DND-41 (cell line): ENCODE measurements at regions not wholly inside any gene's neighbourhood (a gene's known extent, or its start where the extent isn't known, plus 50 kb on each side); places are given as distances from the start of the nearest gene placed in this dataset.

Experiments used
- ATAC-seq: fragments of 200-7000 bp; cut with Tn5 transposase; 3 replicates; pipeline ENCODE4 v1.9.1; 2021; ENCODE audit warnings: low read depth; ENCODE audit not compliant: insufficient read depth
- DNase-seq: peaks from one replicate; pipeline ENCODE4 v3.0.0-alpha.2; 2020
- H2AFZ ChIP-seq: 2 replicates; pipeline ENCODE4 v1.6.0; 2012; ENCODE audit warnings: low read depth, low read length
- H3K27ac ChIP-seq: 2 replicates; pipeline ENCODE4 v1.5.1; 2012; ENCODE audit warnings: low read length, inconsistent platforms
- H3K27me3 ChIP-seq: fragments of 200-600 bp; sonication (generic); 2 replicates; pipeline ENCODE4 v1.6.0; 2012; ENCODE audit warnings: low read length, mild to moderate bottlenecking, inconsistent platforms; ENCODE audit not compliant: insufficient read depth, poor library complexity
- H3K36me3 ChIP-seq: 2 replicates; pipeline ENCODE4 v1.5.1; 2012; ENCODE audit warnings: low read length, inconsistent platforms; ENCODE audit not compliant: insufficient read depth
- H3K4me1 ChIP-seq: 2 replicates; pipeline ENCODE4 v1.5.1; 2012; ENCODE audit warnings: mild to moderate bottlenecking, low read length; ENCODE audit not compliant: insufficient read depth
- H3K4me2 ChIP-seq: 2 replicates; pipeline ENCODE4 v1.6.0; 2012; ENCODE audit warnings: mild to moderate bottlenecking, moderate library complexity, low read length, inconsistent platforms; ENCODE audit not compliant: insufficient read depth
- H3K4me3 ChIP-seq, 2 experiments: fragments of 200-600 bp in 1 of 2; shearing (Covaris generic) in 1 of 2; 2 replicates each; pipeline ENCODE4 v1.5.1; 2012 to 2016; ENCODE audit warnings: inconsistent platforms in 2 of 2, low read length in 2 of 2, mild to moderate bottlenecking in 2 of 2, low read depth in 1 of 2, moderate library complexity in 1 of 2
- H3K79me2 ChIP-seq: 2 replicates; pipeline ENCODE4 v1.6.0; 2012; ENCODE audit warnings: low read length, inconsistent platforms; ENCODE audit not compliant: insufficient read depth
- H3K9ac ChIP-seq: 2 replicates; pipeline ENCODE4 v1.6.0; 2012; ENCODE audit warnings: low read depth, mild to moderate bottlenecking, inconsistent platforms, low read length, moderate library complexity
- H3K9me3 ChIP-seq: 2 replicates; pipeline ENCODE4 v1.5.1; 2012; ENCODE audit warnings: low read length, moderate library complexity, mild to moderate bottlenecking, inconsistent platforms; ENCODE audit not compliant: insufficient read depth, severe bottlenecking
- H4K20me1 ChIP-seq: 2 replicates; pipeline ENCODE4 v1.6.0; 2012; ENCODE audit warnings: low read length; ENCODE audit not compliant: insufficient read depth
- EZH2 ChIP-seq: IDR thresholded peaks from 3 replicates; pipeline ENCODE4 v1.6.1; 2012; ENCODE audit warnings: borderline replicate concordance, low read depth, mild to moderate bottlenecking, moderate library complexity, low read length, inconsistent platforms; ENCODE audit not compliant: severe bottlenecking
- TF ChIP-seq, protein P1 (sequence below): IDR thresholded peaks from 2 replicates; pipeline ENCODE4 v1.5.1; 2012; ENCODE audit warnings: borderline replicate concordance, low read length, moderate library complexity, mild to moderate bottlenecking; ENCODE audit not compliant: poor library complexity, severe bottlenecking; ENCODE audit errors: extremely low read depth

- Histone ChIP-seq H3K9me3 (no peaks in the 10 kb centered on the region), H3K27ac (no peak overlapping the region), H3K36me3 (no peaks in the 10 kb centered on the region), H2AFZ (no peak overlapping the region), H3K4me1 (no peaks in the 10 kb centered on the region), H3K9ac (no peak overlapping the region), H3K27me3 (no peaks in the 10 kb centered on the region), H3K4me2 (no peak overlapping the region), H3K4me3 (no peak overlapping the region), H3K79me2 (no peaks in the 10 kb centered on the region), H4K20me1 (no peaks in the 10 kb centered on the region)
- ATAC-seq (no peak), DNase-seq (no peak)
- TF ChIP-seq EZH2, result no peak
- TF ChIP-seq, protein P1, sequence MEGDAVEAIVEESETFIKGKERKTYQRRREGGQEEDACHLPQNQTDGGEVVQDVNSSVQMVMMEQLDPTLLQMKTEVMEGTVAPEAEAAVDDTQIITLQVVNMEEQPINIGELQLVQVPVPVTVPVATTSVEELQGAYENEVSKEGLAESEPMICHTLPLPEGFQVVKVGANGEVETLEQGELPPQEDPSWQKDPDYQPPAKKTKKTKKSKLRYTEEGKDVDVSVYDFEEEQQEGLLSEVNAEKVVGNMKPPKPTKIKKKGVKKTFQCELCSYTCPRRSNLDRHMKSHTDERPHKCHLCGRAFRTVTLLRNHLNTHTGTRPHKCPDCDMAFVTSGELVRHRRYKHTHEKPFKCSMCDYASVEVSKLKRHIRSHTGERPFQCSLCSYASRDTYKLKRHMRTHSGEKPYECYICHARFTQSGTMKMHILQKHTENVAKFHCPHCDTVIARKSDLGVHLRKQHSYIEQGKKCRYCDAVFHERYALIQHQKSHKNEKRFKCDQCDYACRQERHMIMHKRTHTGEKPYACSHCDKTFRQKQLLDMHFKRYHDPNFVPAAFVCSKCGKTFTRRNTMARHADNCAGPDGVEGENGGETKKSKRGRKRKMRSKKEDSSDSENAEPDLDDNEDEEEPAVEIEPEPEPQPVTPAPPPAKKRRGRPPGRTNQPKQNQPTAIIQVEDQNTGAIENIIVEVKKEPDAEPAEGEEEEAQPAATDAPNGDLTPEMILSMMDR, result no peak
Measured at GRCh38 chr6:134674562-134674961, 275.3 kb downstream of the ALDH8A1 start.

DNA sequence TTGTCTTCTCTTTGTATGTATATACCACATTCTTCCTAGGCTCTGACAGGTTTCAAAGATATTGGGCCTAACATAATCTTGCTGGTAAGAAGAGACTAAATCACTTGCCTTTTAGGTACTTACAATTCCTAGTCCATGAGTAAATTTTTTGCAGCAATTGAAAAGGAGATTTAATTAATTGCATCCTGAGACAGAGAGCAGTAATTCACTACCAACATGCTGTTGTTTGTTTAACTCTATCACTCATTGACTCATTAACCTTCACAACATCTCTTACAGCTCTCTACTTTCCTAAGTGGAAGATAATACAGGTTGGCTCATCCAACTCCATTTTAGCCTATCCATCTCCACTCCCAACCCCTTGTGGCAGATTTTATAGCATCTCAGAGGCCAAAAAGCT is 280.4 kb downstream of the ALDH8A1 start:
- no peaks in the 10 kb centered on the region for H3K79me2 ChIP-seq
- no peaks in the 10 kb centered on the region for H3K9me3 ChIP-seq
- no peaks in the 10 kb centered on the region for H3K4me1 ChIP-seq
- H3K9ac ChIP-seq, result no peak overlapping the region
- no peaks in the 10 kb centered on the region for H4K20me1 ChIP-seq
- no peaks in the 10 kb centered on the region for H3K36me3 ChIP-seq
- H3K27me3 ChIP-seq, result peaks cover 4% of the 10 kb centered on the region
- no peak overlapping the region for H2AFZ ChIP-seq
- H3K27ac ChIP-seq, result no peak overlapping the region
- H3K4me3 ChIP-seq, result no peak overlapping the region
- H3K4me2 ChIP-seq, result no peak overlapping the region
- DNase-seq, result no peak
- ATAC-seq, result no peak
- no peak for TF ChIP-seq EZH2
- TF ChIP-seq, protein P1, result no peak

DNA sequence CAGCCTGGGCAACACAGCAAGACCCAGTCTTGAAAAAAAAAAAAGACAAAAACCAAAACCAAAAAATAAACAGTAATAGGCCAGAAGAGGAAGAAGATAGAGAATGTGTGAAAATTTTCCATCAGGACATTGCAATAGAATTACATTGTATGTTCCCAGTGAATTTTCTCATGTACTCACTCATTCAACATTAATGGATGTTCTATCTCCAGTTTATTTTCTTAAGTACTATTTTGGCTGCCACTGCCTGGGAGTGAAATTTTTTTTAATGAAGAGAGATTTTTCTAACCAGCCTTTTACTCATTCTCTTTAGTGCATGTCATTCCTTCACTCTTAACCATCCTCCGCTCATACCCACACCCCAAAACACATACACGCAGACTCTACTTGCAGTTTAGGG is 282.8 kb downstream of the ALDH8A1 start:
- TF ChIP-seq, protein P1, result no peak
- H4K20me1 ChIP-seq, result no peaks in the 10 kb centered on the region
- no peaks in the 10 kb centered on the region for H3K36me3 ChIP-seq
- DNase-seq, result no peak
- H3K4me3 ChIP-seq, result no peak overlapping the region
- H3K9ac ChIP-seq, result no peak overlapping the region
- peaks cover 4% of the 10 kb centered on the region for H3K27me3 ChIP-seq
- no peak overlapping the region for H3K4me2 ChIP-seq
- no peak overlapping the region for H3K27ac ChIP-seq
- ATAC-seq, result no peak
- no peak overlapping the region for H2AFZ ChIP-seq
- no peaks in the 10 kb centered on the region for H3K79me2 ChIP-seq
- H3K9me3 ChIP-seq, result no peaks in the 10 kb centered on the region
- H3K4me1 ChIP-seq, result no peaks in the 10 kb centered on the region

- Histone ChIP-seq H3K36me3 (no peaks in the 10 kb centered on the region), H3K9ac (no peak overlapping the region), H3K27me3 (peaks cover 4% of the 10 kb centered on the region), H2AFZ (no peak overlapping the region), H3K4me3 (no peak overlapping the region), H3K4me2 (no peak overlapping the region), H3K9me3 (no peaks in the 10 kb centered on the region), H3K4me1 (no peaks in the 10 kb centered on the region), H3K79me2 (no peaks in the 10 kb centered on the region), H3K27ac (no peak overlapping the region), H4K20me1 (no peaks in the 10 kb centered on the region)
- TF ChIP-seq, protein P1, result no peak
- TF ChIP-seq EZH2, result no peak
- DNase-seq (no peak), ATAC-seq (no peak)
Measured at GRCh38 chr6:134666125-134666524, 283.8 kb downstream of the ALDH8A1 start.
